ENCODE measurements at regions not wholly inside any gene's neighbourhood (a gene's known extent, or its start where the extent isn't known, plus 50 kb on each side); places are given as distances from the start of the nearest gene placed in this dataset.
"Not testable (repeated sequence)": the region's sequence is repeated elsewhere in the genome, so short reads cannot be mapped to it uniquely, and the experiment has no call there.

DNA sequence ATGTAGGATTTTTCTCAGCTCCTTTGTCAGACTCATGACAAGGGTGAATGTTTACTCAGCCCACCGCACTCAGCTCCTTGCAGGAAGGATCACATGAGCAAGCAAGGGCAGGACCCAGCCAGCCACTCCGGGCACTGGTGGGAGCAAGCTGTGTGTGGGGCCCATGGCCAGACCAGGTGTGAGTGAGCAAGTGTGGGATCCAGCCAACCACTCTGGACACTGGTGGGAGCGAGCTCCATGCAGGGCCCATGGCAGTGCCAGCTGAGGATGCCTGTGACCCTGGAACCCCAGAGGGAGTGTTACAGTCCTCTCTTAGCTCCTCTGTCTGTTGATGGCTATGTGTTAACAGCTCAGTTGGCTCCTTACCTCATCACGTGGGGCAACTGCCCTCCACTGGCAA, 2750.6 kb downstream of the PCDH7 start:
- TF ChIP-seq, protein P1, sequence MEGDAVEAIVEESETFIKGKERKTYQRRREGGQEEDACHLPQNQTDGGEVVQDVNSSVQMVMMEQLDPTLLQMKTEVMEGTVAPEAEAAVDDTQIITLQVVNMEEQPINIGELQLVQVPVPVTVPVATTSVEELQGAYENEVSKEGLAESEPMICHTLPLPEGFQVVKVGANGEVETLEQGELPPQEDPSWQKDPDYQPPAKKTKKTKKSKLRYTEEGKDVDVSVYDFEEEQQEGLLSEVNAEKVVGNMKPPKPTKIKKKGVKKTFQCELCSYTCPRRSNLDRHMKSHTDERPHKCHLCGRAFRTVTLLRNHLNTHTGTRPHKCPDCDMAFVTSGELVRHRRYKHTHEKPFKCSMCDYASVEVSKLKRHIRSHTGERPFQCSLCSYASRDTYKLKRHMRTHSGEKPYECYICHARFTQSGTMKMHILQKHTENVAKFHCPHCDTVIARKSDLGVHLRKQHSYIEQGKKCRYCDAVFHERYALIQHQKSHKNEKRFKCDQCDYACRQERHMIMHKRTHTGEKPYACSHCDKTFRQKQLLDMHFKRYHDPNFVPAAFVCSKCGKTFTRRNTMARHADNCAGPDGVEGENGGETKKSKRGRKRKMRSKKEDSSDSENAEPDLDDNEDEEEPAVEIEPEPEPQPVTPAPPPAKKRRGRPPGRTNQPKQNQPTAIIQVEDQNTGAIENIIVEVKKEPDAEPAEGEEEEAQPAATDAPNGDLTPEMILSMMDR (IDR thresholded peaks at IDR 0.05; ENCODE audit: insufficient read depth, low read length, poor library complexity, severe bottlenecking): no peak
- no peak for DNase-seq (ENCODE audit: extremely low read depth, insufficient read length)
- H3K27me3 ChIP-seq (replicated peaks; ENCODE audit: control insufficient read depth, insufficient read depth, low read length): no peaks in the 10 kb centered on the region
- H3K4me3 ChIP-seq (replicated peaks; ENCODE audit: low read depth, low read length): no peak overlapping the region
- no peaks in the 10 kb centered on the region for H3K36me3 ChIP-seq (ENCODE audit: control insufficient read depth, insufficient read depth, low read length)

DNA sequence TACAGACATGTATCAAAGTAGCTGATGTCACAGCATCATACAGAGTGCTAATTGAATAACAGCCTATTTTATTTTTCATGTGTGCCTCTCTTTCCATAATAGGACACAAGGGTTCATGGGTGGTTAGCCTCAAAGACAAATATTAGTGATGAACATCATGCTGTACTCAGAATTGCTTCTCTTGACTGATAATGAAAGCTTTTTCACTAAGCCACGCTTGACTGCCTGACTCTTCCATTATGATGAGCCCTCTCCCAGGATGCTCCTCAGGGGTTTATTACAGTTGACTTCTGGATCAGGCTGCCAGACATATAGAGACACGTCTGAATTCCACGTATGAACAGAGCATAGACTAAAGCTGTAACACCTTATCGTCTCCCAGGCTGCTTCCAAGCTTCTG, 2757.5 kb downstream of the PCDH7 start:
- no peaks in the 10 kb centered on the region for H3K36me3 ChIP-seq (ENCODE audit: control insufficient read depth, insufficient read depth, low read length)
- H3K4me3 ChIP-seq (replicated peaks; ENCODE audit: low read depth, low read length): no peak overlapping the region
- DNase-seq (ENCODE audit: extremely low read depth, insufficient read length): no peak
- TF ChIP-seq, protein P1 (IDR thresholded peaks at IDR 0.05; ENCODE audit: insufficient read depth, low read length, poor library complexity, severe bottlenecking): no peak
- no peaks in the 10 kb centered on the region for H3K27me3 ChIP-seq (replicated peaks; ENCODE audit: control insufficient read depth, insufficient read depth, low read length)

DNA sequence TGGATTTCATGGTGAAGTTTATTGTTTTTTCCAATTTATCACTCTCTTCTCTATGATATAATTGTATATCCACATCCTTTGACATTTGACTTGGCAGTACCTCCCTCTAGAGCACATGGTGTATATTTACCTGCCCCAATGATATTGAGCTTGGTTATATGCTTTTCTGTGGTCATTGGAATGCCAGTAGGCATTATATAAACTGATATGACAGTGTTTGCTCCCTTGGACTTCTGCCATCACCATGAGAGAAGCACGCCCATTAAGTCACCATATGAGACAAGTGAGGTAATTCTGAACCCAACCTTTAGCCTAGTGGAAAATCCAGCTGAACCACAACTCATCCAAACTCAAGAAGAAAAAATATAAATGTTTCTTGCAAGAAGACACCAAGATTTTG, 2761.5 kb downstream of the ARAP2 start:
- Histone ChIP-seq H3K27me3 (replicated peaks; ENCODE audit: control insufficient read depth, insufficient read depth, low read length) (no peaks in the 10 kb centered on the region), H3K4me3 (replicated peaks; ENCODE audit: low read depth, low read length) (no peak overlapping the region), H3K36me3 (ENCODE audit: control insufficient read depth, insufficient read depth, low read length) (no peaks in the 10 kb centered on the region)
- TF ChIP-seq, protein P1 (IDR thresholded peaks at IDR 0.05; ENCODE audit: insufficient read depth, low read length, poor library complexity, severe bottlenecking): no peak
- no peak for DNase-seq (ENCODE audit: extremely low read depth, insufficient read length)

DNA sequence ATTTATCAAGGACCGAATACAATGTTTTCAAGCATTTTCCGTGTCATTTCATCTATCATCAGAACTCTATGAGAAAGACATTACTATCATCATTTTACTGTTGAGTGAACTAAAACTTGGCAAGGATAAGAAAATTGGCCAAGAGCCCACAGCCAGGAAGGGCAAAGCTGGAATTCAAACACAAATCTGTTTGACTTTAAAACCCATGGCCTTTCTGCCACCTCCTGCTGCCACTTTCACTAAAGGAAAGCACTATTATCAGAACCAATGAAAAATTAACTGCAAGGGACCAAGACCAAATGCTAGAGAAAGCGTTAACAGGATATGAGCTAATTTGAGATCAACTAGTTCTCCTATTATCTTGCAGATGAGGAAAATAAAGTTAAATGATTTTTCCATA, 2759.2 kb downstream of the ARAP2 start:
- Histone ChIP-seq H3K27me3 (replicated peaks; ENCODE audit: control insufficient read depth, insufficient read depth, low read length) (no peaks in the 10 kb centered on the region), H3K36me3 (ENCODE audit: control insufficient read depth, insufficient read depth, low read length) (no peaks in the 10 kb centered on the region), H3K4me3 (replicated peaks; ENCODE audit: low read depth, low read length) (no peak overlapping the region)
- no peak for DNase-seq (ENCODE audit: extremely low read depth, insufficient read length)
- TF ChIP-seq, protein P1 (IDR thresholded peaks at IDR 0.05; ENCODE audit: insufficient read depth, low read length, poor library complexity, severe bottlenecking): no peak

DNA sequence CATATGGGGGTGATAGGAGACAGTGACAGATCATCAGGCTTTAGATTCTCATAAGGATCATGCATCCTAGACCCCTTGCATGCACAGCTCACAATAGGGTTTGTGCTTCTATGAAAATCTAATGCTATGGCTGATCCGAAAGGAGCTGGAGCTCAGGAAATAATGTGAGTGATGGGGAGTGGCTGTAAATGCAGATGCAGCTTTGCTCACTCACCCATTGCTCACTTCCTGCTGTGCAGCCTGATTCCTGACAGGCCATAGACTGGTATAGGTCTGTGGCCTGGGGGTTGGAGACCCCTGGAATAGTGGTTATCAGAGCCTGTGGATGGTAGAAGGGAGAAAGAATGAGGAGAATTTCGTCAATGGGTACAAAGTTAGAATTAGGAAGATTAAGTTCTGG, 2751.1 kb downstream of the ARAP2 start:
- TF ChIP-seq, protein P1 (IDR thresholded peaks at IDR 0.05; ENCODE audit: insufficient read depth, low read length, poor library complexity, severe bottlenecking): no peak
- Histone ChIP-seq H3K4me3 (replicated peaks; ENCODE audit: low read depth, low read length) (no peak overlapping the region), H3K36me3 (ENCODE audit: control insufficient read depth, insufficient read depth, low read length) (no peaks in the 10 kb centered on the region), H3K27me3 (replicated peaks; ENCODE audit: control insufficient read depth, insufficient read depth, low read length) (no peaks in the 10 kb centered on the region)
- DNase-seq (ENCODE audit: extremely low read depth, insufficient read length): no peak

DNA sequence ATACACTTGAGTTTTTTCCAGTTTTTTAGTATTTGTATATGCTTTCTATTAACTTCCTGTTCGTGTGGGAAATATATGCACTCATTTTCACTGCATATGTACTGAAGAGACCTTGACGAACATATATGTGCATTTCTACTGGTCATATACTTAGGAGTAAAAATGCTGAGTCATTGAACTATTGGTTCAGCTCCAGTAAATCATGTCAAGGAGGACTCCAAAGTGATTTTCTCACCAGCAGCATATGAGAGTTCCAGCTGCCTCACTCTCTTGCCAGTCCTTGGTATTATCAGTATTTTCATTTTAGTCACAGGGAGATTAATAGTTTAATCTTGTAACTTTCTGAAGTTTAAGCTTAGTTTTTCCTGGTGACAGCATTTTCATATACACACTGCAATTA, 2750.2 kb downstream of the ARAP2 start:
- no peak for DNase-seq (ENCODE audit: extremely low read depth, insufficient read length)
- Histone ChIP-seq H3K27me3 (replicated peaks; ENCODE audit: control insufficient read depth, insufficient read depth, low read length) (no peaks in the 10 kb centered on the region), H3K36me3 (ENCODE audit: control insufficient read depth, insufficient read depth, low read length) (no peaks in the 10 kb centered on the region), H3K4me3 (replicated peaks; ENCODE audit: low read depth, low read length) (no peak overlapping the region)
- TF ChIP-seq, protein P1 (IDR thresholded peaks at IDR 0.05; ENCODE audit: insufficient read depth, low read length, poor library complexity, severe bottlenecking): no peak

DNA sequence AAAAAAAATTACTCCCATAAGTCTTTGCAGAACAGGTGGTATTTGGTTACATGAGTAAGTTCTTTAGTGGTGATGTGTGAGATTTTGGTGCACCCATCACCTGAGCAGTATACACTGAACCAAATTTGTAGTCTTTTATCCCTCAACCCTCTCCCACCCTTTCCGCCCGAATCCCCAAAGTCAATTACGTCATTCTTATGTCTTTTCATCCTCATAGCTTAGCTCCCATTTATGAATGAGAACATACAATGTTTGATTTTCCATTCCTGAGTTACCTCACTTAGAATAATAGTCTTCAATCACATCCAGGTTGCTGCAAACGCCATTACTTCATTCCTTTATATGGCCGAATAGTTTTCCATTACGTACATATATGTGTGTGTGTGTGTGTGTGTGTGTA, 2742.7 kb downstream of the ARAP2 start:
- H3K36me3 ChIP-seq (ENCODE audit: control insufficient read depth, insufficient read depth, low read length); H3K4me3 ChIP-seq (replicated peaks; ENCODE audit: low read depth, low read length); H3K27me3 ChIP-seq (replicated peaks; ENCODE audit: control insufficient read depth, insufficient read depth, low read length); DNase-seq (ENCODE audit: extremely low read depth, insufficient read length): not testable (repeated sequence)
